Body of pancreas (tissue), 4 donors: ENCODE measurements at regions not wholly inside any gene's neighbourhood (a gene's known extent, or its start where the extent isn't known, plus 50 kb on each side); places are given as distances from the start of the nearest gene placed in this dataset.

Experiments used
- ATAC-seq: fragments of 150-250 bp; one replicate; pipeline ENCODE4 v1.9.1; 2016
- DNase-seq, 4 donors: peaks; one replicate each; pipeline ENCODE4 v3.0.0-alpha.2; 2019
- H3K27ac ChIP-seq, 4 donors: fragments of 200-600 bp; sonication (generic); 1 replicate in 3 of 4; 2 replicates in 1 of 4; pipeline versions ENCODE4 v1.5.1 to v1.6.1; 2016 to 2019; ENCODE audit warnings: mild to moderate bottlenecking in 1 of 4, mixed read lengths in 1 of 4, moderate library complexity in 1 of 4
- H3K27me3 ChIP-seq, 2 donors: fragments of 200-600 bp; sonication (generic); one replicate each; pipeline ENCODE4 v1.6.0; 2016; ENCODE audit warnings: mild to moderate bottlenecking in 1 of 2
- H3K36me3 ChIP-seq, 2 donors: fragments of 200-600 bp; sonication (generic); replicated peaks in 1 of 2; 2 replicates each; pipeline ENCODE4 v1.5.1; 2016; ENCODE audit warnings: low read depth in 2 of 2; ENCODE audit not compliant: insufficient read depth in 1 of 2
- H3K4me1 ChIP-seq: fragments of 200-600 bp; sonication (generic); one replicate; pipeline ENCODE4 v1.6.0; 2016
- H3K4me3 ChIP-seq, 2 donors: fragments of 200-600 bp; sonication (generic); 1 replicate in 1 of 2; 2 replicates in 1 of 2; pipeline ENCODE4 v1.5.1; 2016 to 2019
- H3K9me3 ChIP-seq, 3 donors: fragments of 200-600 bp; sonication (generic); 1 replicate in 2 of 3; 2 replicates in 1 of 3; pipeline ENCODE4 v1.5.1; 2016
- CTCF ChIP-seq, 7 experiments: fragments of 450-650 bp in 4 of 7; fragments of 200-600 bp in 3 of 7; sonication (generic) in 3 of 7; IDR thresholded peaks; one replicate each; pipeline ENCODE4 v1.5.1; 2016 to 2019; ENCODE audit warnings: antibody characterized with exemption in 7 of 7
- POLR2A ChIP-seq, 3 donors: fragments of 450-650 bp; IDR thresholded peaks; one replicate each; pipeline ENCODE4 v1.6.1; 2016; ENCODE audit warnings: antibody characterized with exemption in 3 of 3, mild to moderate bottlenecking in 2 of 3
- WGBS, 2 donors: methylation state at CpG; one replicate each; pipeline ENCODE4 v1.1.5; 2017; 5-methylcytosine and 5-hydroxymethylcytosine counted together
- intact Hi-C: fragments of 100-400 bp; cut with DNase I; formaldehyde crosslinking; loops from one replicate; pipeline ENCODE4 v1.15.1; 2023

GRCh38 chr5:175220549-175220948 is 223.4 kb downstream of the DRD1 start:
- DNase-seq = no peak
- no peaks in the 10 kb centered on the region for H3K9me3 ChIP-seq
- no peak overlapping the region for H3K27ac ChIP-seq
- no peaks in the 10 kb centered on the region for H3K27me3 ChIP-seq
- 81 to 83% methylated on average over 1 of the region's 1 CpG for WGBS, 2 donors
- H3K4me1 ChIP-seq = no peaks in the 10 kb centered on the region
- H3K36me3 ChIP-seq = no peaks in the 10 kb centered on the region
- ATAC-seq = no peak
- intact Hi-C loops = no loop called here
- TF ChIP-seq CTCF (IDR thresholded peaks at IDR 0.05) (no peak), POLR2A (IDR thresholded peaks at IDR 0.05) (no peak)
- H3K4me3 ChIP-seq = no peak overlapping the region

- WGBS, 2 donors = 13 to 21% methylated on average over 2 of the region's 2 CpGs
- no peaks in the 10 kb centered on the region for H3K9me3 ChIP-seq
- no peak overlapping the region for H3K4me3 ChIP-seq
- no peaks in the 10 kb centered on the region for H3K27me3 ChIP-seq
- DNase-seq (no peak), ATAC-seq (no peak)
- H3K36me3 ChIP-seq = no peaks in the 10 kb centered on the region
- intact Hi-C loops = no loop called here
- H3K4me1 ChIP-seq = no peaks in the 10 kb centered on the region
- TF ChIP-seq CTCF (IDR thresholded peaks at IDR 0.05) (no peak), POLR2A (IDR thresholded peaks at IDR 0.05) (no peak)
- no peak overlapping the region for H3K27ac ChIP-seq
Measured at GRCh38 chr5:175219366-175219765, 224.6 kb downstream of the DRD1 start.

- no peak overlapping the region for H3K4me3 ChIP-seq
- no peak overlapping the region for H3K27ac ChIP-seq
- DNase-seq (no peak), ATAC-seq (no peak)
- no peaks in the 10 kb centered on the region for H3K36me3 ChIP-seq
- intact Hi-C loops = no loop called here
- H3K27me3 ChIP-seq = no peaks in the 10 kb centered on the region
- H3K4me1 ChIP-seq = no peaks in the 10 kb centered on the region
- TF ChIP-seq POLR2A (IDR thresholded peaks at IDR 0.05) = no peak
- no peak for TF ChIP-seq CTCF (IDR thresholded peaks at IDR 0.05)
- no peaks in the 10 kb centered on the region for H3K9me3 ChIP-seq
- WGBS, 2 donors = 74 to 84% methylated on average over 6 of the region's 6 CpGs
Measured at GRCh38 chr5:175216991-175217390, 227.0 kb downstream of the DRD1 start.

- ATAC-seq = no peak
- H3K4me1 ChIP-seq = no peaks in the 10 kb centered on the region
Measured at GRCh38 chr5:175215906-175216305, 228.1 kb downstream of the DRD1 start.

More at GRCh38 chr5:175215906-175216305, 228.1 kb downstream of the DRD1 start:
- no peaks in the 10 kb centered on the region for H3K9me3 ChIP-seq
- no peaks in the 10 kb centered on the region for H3K27me3 ChIP-seq
- intact Hi-C loops = no loop called here
- DNase-seq = no peak
- H3K27ac ChIP-seq = no peak overlapping the region
- no peak overlapping the region for H3K4me3 ChIP-seq
- H3K36me3 ChIP-seq = no peaks in the 10 kb centered on the region
- WGBS, 2 donors = 53 to 65% methylated on average over 11 of the region's 11 CpGs
- TF ChIP-seq POLR2A (IDR thresholded peaks at IDR 0.05) (no peak), CTCF (IDR thresholded peaks at IDR 0.05) (no peak)
